WI38 (cell line): ENCODE measurements at regions not wholly inside any gene's neighbourhood (a gene's known extent, or its start where the extent isn't known, plus 50 kb on each side); places are given as distances from the start of the nearest gene placed in this dataset.

Experiments used
- H3K4me3 ChIP-seq: 2 replicates; pipeline ENCODE4 v1.5.1; 2011; ENCODE audit warnings: low read depth, mild to moderate bottlenecking, control low read depth, low read length
- TF ChIP-seq, protein P1 (sequence below): IDR thresholded peaks from 2 replicates; pipeline ENCODE4 v1.5.1; 2012; ENCODE audit warnings: low read depth, mild to moderate bottlenecking, control low read depth, low read length

DNA sequence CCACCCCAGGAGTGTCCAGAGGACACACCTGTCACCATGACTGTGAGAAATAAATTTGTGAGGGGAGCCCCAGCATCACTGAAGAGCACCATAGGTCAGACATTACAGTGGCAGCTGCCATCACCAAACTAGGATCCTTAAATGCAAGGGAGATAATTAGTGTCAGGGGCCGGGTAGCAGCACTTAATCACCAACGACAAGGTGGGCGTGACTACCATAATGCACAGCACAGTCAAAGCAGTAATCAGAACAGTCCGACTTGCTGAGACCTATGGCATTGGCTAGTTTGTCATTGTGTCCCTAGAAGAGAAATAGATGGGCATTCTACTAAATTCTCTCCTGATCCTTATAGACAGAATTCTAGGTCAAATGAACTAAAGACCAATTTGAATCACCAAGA lies 856.7 kb upstream of the GOT2 start:
- TF ChIP-seq, protein P1, sequence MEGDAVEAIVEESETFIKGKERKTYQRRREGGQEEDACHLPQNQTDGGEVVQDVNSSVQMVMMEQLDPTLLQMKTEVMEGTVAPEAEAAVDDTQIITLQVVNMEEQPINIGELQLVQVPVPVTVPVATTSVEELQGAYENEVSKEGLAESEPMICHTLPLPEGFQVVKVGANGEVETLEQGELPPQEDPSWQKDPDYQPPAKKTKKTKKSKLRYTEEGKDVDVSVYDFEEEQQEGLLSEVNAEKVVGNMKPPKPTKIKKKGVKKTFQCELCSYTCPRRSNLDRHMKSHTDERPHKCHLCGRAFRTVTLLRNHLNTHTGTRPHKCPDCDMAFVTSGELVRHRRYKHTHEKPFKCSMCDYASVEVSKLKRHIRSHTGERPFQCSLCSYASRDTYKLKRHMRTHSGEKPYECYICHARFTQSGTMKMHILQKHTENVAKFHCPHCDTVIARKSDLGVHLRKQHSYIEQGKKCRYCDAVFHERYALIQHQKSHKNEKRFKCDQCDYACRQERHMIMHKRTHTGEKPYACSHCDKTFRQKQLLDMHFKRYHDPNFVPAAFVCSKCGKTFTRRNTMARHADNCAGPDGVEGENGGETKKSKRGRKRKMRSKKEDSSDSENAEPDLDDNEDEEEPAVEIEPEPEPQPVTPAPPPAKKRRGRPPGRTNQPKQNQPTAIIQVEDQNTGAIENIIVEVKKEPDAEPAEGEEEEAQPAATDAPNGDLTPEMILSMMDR = no peak
- H3K4me3 ChIP-seq = no peak overlapping the region

DNA sequence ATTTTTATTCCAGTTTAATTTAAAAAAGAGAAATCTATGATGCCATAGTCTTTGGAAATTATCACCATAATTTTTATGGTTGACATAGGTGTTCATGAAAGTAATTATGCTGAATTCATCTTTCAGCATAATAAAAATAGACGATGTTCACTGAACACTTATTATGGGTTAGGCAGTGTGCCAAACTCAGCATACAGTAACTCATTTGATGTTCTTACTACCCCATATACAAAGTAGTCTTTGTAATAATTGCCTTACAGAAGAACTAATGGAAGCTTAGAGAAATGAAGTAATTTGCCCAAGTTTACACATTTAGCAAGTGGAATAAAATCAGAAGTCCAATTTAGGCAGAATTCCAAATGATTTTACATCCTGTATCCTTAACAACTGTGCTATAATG lies 852.2 kb upstream of the GOT2 start:
- no peak overlapping the region for H3K4me3 ChIP-seq
- TF ChIP-seq, protein P1 = no peak

DNA sequence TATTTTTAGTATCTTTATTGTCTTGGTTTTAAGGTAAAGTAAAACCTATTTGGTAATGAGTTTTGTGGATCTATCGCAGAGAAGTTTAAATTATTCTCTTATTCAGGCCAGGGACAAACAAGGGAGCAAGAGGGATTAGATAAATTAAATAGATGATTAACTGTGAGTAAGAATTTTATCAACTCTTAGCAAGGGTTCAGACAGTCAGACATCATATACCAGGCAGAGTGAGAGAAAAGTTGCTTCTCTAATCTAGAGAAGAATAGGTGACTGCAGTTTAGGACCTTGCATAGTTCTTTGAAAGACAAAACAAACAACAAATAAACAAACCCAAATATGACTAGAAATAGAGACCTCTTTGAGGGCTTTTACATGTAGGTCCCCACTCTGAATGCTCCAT lies 840.2 kb upstream of the GOT2 start:
- H3K4me3 ChIP-seq = no peak overlapping the region
- TF ChIP-seq, protein P1 = no peak

DNA sequence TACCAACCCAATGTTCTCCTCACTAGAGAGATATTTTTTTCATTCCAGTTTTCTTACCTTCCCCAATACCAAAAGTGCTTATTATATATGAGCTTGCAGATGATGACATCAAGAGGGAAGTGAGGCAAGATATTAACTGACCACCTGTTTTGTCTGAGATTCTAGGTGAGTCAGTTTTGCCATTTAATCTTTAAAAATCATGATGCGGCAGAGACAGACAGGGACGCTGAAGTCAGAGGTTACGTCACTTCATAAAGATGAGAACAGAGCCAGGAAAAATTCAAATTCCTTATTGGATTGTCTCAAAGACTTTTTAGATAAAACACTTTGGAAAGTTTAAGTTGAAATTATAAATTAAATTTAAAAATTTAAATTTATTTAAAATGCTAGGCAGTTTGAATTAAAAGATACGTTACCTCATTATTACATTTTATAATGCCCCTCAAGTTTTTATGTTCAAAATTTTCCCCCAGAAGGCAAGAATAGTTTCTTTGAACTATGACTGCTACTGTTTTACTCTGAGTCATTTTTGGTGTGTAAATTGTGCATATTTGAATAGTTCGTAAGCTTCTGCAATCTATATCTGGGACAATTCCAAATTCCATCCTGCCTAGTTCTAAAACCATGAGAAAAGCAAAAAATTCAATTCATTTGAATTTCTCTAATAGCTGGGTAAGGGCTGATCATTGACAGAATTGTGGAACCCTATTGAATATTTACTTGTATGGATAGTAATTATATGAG lies 839.6 kb upstream of the GOT2 start:
- TF ChIP-seq, protein P1 = no peak
- H3K4me3 ChIP-seq = no peak overlapping the region

DNA sequence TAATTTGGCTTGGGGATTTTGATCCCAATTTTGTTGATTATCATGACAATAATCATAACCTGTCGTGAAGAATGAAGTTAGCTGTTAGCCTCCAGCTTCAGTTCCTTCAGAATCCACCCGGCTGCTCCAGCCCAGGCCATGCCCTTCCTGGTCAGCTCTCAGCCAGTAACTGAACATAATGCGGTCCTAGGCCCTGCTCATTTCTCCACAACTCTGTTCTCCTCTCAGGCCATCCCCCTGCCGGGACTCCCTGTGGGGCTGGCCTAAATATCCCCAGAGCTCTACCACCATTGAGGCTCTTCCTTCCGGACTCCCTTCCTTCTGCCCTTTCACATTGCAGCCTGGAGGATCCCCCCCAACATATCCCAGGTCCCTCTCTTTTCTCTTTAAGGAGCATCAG lies 833.4 kb upstream of the GOT2 start:
- no peak overlapping the region for H3K4me3 ChIP-seq
- TF ChIP-seq, protein P1 = no peak

DNA sequence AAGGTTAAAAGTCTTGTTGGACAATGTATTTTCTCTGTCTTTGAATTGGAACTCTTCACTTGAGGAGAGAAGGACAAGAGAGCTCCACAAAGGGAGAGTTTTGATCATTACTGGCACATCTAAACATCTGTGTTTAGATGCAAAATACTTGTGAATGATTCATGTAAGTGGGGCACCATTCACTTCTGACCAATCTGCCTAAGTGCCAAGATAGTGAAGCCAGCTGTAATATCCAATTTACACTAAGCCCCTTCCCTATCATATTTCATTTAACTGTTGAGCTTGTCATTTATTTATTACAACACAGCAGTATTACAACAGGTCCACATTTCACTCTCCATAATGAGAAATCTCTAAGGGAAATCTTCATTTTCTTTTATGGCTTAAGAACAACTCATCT lies 832.3 kb upstream of the GOT2 start:
- TF ChIP-seq, protein P1 = no peak
- no peak overlapping the region for H3K4me3 ChIP-seq

DNA sequence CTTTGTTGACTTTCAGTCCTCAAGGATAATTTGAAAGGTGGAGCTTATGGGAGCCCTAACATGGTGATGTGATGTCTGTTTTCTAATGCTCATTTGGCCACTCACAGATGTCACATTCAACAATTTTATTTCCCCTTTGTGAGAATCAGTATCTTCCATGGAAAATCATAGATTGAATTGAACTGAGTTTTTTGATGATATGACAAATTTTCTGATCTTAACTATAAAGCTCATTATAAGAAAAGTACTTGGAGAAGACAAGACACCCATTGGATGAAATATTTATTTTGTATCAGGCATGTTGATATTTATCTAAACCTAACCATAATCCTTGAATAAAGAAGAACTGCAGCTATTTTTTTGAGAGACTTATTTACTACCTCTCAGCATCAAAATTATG lies 824.6 kb upstream of the GOT2 start:
- H3K4me3 ChIP-seq = no peak overlapping the region
- TF ChIP-seq, protein P1 = no peak
